HEK293T (cell line): ENCODE measurements at regions not wholly inside any gene's neighbourhood (a gene's known extent, or its start where the extent isn't known, plus 50 kb on each side); places are given as distances from the start of the nearest gene placed in this dataset.

ENCODE experiments used
- ARNT ChIP-seq: fragments of 450-650 bp; IDR thresholded peaks from 2 replicates; pipeline ENCODE4 v1.6.1; 2017; ENCODE audit warnings: mild to moderate bottlenecking
- BHLHE40 ChIP-seq: fragments of 450-650 bp; IDR thresholded peaks from 2 replicates; pipeline ENCODE4 v1.6.1; 2016; ENCODE audit warnings: mild to moderate bottlenecking, moderate library complexity, borderline replicate concordance
- ELF4 ChIP-seq: fragments of 450-650 bp; IDR thresholded peaks from 2 replicates; pipeline ENCODE4 v1.6.1; 2017; ENCODE audit warnings: antibody characterized with exemption
- FOXA1 ChIP-seq: fragments of 450-650 bp; IDR thresholded peaks from 2 replicates; pipeline ENCODE4 v1.6.1; 2016; ENCODE audit warnings: mild to moderate bottlenecking
- FOXM1 ChIP-seq: fragments of 450-650 bp; IDR thresholded peaks from 2 replicates; pipeline ENCODE4 v1.6.1; 2017; ENCODE audit warnings: mild to moderate bottlenecking, borderline replicate concordance
- HDGF ChIP-seq: fragments of 450-650 bp; IDR thresholded peaks from 2 replicates; pipeline ENCODE4 v1.6.1; 2017; ENCODE audit warnings: antibody characterized with exemption, borderline replicate concordance
- NFRKB ChIP-seq: fragments of 450-650 bp; IDR thresholded peaks from 2 replicates; pipeline ENCODE4 v1.6.1; 2016; ENCODE audit warnings: mild to moderate bottlenecking, moderate library complexity
- SP1 ChIP-seq: fragments of 450-650 bp; IDR thresholded peaks from 2 replicates; pipeline ENCODE4 v1.6.1; 2017
- SUZ12 ChIP-seq: fragments of 450-650 bp; IDR thresholded peaks from 2 replicates; pipeline ENCODE4 v1.6.1; 2016; ENCODE audit warnings: mild to moderate bottlenecking
- TARDBP ChIP-seq: fragments of 450-650 bp; IDR thresholded peaks from 2 replicates; pipeline ENCODE4 v1.6.1; 2016
- ZNF384 ChIP-seq: fragments of 450-650 bp; IDR thresholded peaks from 2 replicates; pipeline ENCODE4 v1.6.1; 2016

- TF ChIP-seq BHLHE40 (no peak), SUZ12 (no peak), SP1 (no peak), ARNT (no peak), TARDBP (no peak), FOXM1 (no peak), HDGF (no peak), NFRKB (no peak), FOXA1 (no peak), ZNF384 (no peak), ELF4 (no peak)
These were observed 152.2 kb downstream of the TRIM27 start for GRCh38 chr6:28771401-28772267.
